HL-60 (cell line): ENCODE measurements at regions not wholly inside any gene's neighbourhood (a gene's known extent, or its start where the extent isn't known, plus 50 kb on each side); places are given as distances from the start of the nearest gene placed in this dataset.
"Not testable (repeated sequence)": the region's sequence is repeated elsewhere in the genome, so short reads cannot be mapped to it uniquely, and the experiment has no call there.

Source experiments
- DNase-seq, 2 experiments: peaks; one replicate each; pipeline ENCODE4 v3.0.0-alpha.2; 2010 to 2020; ENCODE audit warnings: low read depth in 1 of 2, low spot score in 1 of 2
- H3K27ac ChIP-seq: fragments of 250-450 bp; sonication (Bioruptor Pico); replicated peaks from 2 replicates; pipeline ENCODE4 v1.5.1; 2020; ENCODE audit warnings: mild to moderate bottlenecking, moderate library complexity
- H3K27me3 ChIP-seq: fragments of 250-450 bp; sonication (Bioruptor Pico); 2 replicates; pipeline ENCODE4 v1.5.1; 2021; ENCODE audit warnings: mild to moderate bottlenecking, moderate library complexity; ENCODE audit not compliant: insufficient read depth, poor library complexity, severe bottlenecking
- H3K4me3 ChIP-seq: replicated peaks from 2 replicates; pipeline ENCODE4 v1.5.1; 2011; ENCODE audit warnings: mild to moderate bottlenecking, control low read depth, low read length; ENCODE audit not compliant: insufficient read depth
- GABPA ChIP-seq: IDR thresholded peaks from 2 replicates; pipeline ENCODE4 v1.6.1; 2012; ENCODE audit warnings: low read depth
- POLR2AphosphoS5 ChIP-seq: IDR thresholded peaks from 2 replicates; pipeline ENCODE4 v1.6.1; 2012; ENCODE audit warnings: low read depth
- SPI1 ChIP-seq: IDR thresholded peaks from 2 replicates; pipeline ENCODE4 v1.6.1; 2012; ENCODE audit warnings: low read depth, mild to moderate bottlenecking, borderline replicate concordance
- TF ChIP-seq, protein P1 (sequence below): IDR thresholded peaks from one replicate; pipeline ENCODE4 v1.5.1; 2011; ENCODE audit warnings: low read length, control low read depth, inconsistent platforms; ENCODE audit not compliant: insufficient read depth
- TF ChIP-seq, protein P2 (sequence below): IDR thresholded peaks from 2 replicates; pipeline ENCODE4 v1.6.1; 2012; ENCODE audit warnings: low read depth; ENCODE audit not compliant: insufficient replicate concordance

DNA sequence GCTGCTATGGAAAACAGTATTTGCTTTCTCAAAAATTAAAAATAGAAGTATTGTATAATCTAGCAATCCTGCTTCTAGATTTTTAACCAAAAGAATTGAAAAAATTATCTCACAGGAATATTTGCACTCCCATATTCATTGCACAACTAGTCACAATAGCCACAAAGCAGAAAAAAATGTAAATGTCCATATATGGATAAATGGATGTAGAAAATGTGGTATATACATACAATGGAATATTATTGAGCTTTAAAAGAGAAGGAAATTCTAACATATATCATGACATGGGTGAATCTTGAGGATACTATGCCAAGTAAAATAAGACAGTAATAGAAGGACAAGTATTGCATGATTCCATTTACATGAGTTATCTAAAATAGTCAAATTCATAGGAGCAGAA is 2753.0 kb downstream of the PCDH9 start:
- H3K27me3 ChIP-seq = no peaks in the 10 kb centered on the region
- no peak overlapping the region for H3K27ac ChIP-seq
- H3K4me3 ChIP-seq = no peak overlapping the region
- DNase-seq = no peak
- TF ChIP-seq POLR2AphosphoS5 (no peak), SPI1 (no peak), GABPA (no peak)
- TF ChIP-seq, protein P1, sequence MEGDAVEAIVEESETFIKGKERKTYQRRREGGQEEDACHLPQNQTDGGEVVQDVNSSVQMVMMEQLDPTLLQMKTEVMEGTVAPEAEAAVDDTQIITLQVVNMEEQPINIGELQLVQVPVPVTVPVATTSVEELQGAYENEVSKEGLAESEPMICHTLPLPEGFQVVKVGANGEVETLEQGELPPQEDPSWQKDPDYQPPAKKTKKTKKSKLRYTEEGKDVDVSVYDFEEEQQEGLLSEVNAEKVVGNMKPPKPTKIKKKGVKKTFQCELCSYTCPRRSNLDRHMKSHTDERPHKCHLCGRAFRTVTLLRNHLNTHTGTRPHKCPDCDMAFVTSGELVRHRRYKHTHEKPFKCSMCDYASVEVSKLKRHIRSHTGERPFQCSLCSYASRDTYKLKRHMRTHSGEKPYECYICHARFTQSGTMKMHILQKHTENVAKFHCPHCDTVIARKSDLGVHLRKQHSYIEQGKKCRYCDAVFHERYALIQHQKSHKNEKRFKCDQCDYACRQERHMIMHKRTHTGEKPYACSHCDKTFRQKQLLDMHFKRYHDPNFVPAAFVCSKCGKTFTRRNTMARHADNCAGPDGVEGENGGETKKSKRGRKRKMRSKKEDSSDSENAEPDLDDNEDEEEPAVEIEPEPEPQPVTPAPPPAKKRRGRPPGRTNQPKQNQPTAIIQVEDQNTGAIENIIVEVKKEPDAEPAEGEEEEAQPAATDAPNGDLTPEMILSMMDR = no peak
- TF ChIP-seq, protein P2, sequence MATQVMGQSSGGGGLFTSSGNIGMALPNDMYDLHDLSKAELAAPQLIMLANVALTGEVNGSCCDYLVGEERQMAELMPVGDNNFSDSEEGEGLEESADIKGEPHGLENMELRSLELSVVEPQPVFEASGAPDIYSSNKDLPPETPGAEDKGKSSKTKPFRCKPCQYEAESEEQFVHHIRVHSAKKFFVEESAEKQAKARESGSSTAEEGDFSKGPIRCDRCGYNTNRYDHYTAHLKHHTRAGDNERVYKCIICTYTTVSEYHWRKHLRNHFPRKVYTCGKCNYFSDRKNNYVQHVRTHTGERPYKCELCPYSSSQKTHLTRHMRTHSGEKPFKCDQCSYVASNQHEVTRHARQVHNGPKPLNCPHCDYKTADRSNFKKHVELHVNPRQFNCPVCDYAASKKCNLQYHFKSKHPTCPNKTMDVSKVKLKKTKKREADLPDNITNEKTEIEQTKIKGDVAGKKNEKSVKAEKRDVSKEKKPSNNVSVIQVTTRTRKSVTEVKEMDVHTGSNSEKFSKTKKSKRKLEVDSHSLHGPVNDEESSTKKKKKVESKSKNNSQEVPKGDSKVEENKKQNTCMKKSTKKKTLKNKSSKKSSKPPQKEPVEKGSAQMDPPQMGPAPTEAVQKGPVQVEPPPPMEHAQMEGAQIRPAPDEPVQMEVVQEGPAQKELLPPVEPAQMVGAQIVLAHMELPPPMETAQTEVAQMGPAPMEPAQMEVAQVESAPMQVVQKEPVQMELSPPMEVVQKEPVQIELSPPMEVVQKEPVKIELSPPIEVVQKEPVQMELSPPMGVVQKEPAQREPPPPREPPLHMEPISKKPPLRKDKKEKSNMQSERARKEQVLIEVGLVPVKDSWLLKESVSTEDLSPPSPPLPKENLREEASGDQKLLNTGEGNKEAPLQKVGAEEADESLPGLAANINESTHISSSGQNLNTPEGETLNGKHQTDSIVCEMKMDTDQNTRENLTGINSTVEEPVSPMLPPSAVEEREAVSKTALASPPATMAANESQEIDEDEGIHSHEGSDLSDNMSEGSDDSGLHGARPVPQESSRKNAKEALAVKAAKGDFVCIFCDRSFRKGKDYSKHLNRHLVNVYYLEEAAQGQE = no peak

DNA sequence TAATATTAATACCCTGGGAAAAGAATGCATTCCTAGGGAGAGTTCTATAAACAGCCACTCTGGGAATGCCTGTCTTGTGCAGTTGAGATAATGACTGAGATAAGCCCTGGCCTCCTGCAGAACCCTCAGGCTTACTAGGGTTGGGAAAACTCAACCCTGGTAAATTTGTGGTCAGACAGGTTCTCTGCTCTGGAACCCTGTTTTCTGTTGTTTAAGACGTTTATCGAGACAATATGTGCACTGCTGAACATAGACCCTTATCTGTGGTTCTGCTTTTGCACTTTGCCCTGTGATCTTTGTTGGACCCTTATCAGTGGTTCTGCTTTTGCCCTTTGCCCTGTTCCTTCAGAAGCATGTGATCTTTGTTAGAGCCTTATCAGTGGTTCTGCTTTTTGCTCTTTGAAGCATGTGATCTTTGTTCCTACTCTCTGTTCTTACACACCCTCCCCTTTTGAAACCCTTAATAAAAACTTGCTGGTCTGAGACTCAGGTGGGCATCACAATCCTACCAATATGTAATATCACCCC is 2754.0 kb downstream of the PCDH9 start:
- H3K4me3 ChIP-seq, H3K27me3 ChIP-seq, DNase-seq, H3K27ac ChIP-seq: not testable (repeated sequence)

DNA sequence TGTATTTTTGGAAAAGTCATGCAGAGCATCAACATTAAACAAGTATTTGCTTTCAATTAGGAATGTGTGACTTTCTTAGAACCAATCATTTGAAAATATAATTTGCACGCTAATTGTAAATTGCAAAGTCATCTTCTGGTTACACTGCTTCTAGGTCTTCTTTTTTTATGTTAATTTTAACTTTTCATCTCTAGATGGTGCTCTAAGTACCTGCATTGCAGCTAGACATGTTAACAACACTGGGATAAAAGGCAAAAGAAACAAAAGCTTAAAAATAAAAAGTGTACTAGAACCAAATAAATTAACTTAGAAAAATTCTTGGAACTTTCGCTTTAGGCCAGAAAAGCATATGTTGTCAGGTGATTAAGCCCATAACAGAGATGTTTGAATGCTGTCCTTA is 2758.2 kb downstream of the PCDH9 start:
- TF ChIP-seq GABPA (no peak), POLR2AphosphoS5 (no peak), SPI1 (no peak)
- TF ChIP-seq, protein P1 = no peak
- TF ChIP-seq, protein P2 = no peak
- no peaks in the 10 kb centered on the region for H3K27me3 ChIP-seq
- no peak overlapping the region for H3K4me3 ChIP-seq
- no peak overlapping the region for H3K27ac ChIP-seq
- no peak for DNase-seq

DNA sequence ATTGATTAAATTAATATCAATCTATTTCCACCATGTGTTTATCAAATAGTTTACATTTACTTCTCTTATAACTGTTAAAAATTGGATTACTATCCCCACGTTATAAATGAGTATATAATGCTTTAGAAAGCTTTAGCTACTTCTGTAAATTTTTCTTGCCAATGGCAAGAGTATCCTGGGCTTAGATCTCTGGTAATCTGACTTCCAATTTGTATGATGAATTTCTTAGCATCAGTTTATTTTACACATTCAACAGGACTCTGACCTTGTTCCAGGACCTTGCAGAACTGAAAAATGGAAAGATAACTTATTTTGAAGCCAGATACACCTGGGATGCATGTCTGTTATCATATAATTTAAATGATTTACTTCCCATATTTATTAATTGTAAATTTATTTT is 2759.4 kb downstream of the PCDH9 start:
- no peak overlapping the region for H3K27ac ChIP-seq
- H3K4me3 ChIP-seq = no peak overlapping the region
- no peak for TF ChIP-seq SPI1
- TF ChIP-seq, protein P2 = no peak
- no peak for TF ChIP-seq POLR2AphosphoS5
- no peak for TF ChIP-seq GABPA
- TF ChIP-seq, protein P1 = no peak
- no peaks in the 10 kb centered on the region for H3K27me3 ChIP-seq
- no peak for DNase-seq
